ENCODE measurements at regions not wholly inside any gene's neighbourhood (a gene's known extent, or its start where the extent isn't known, plus 50 kb on each side); places are given as distances from the start of the nearest gene placed in this dataset.

GRCh38 chr5:164735334-164735733, 1229.9 kb downstream of the MAT2B start:
- H3K27ac ChIP-seq: no peak overlapping the region
- no peaks in the 10 kb centered on the region for H3K36me3 ChIP-seq
- no peaks in the 10 kb centered on the region for H3K4me1 ChIP-seq
- intact Hi-C loops (cut with DNase I; ENCODE audit: low total_unique reads): no loop called here
- peaks cover 0 to 17% (median 0%) of the 10 kb centered on the region in 8 donors for H3K9me3 ChIP-seq
- TF ChIP-seq POLR2A (IDR thresholded peaks at IDR 0.05) (no peak), POLR2AphosphoS5 (IDR thresholded peaks at IDR 0.05) (no peak)
- TF ChIP-seq, protein P1, sequence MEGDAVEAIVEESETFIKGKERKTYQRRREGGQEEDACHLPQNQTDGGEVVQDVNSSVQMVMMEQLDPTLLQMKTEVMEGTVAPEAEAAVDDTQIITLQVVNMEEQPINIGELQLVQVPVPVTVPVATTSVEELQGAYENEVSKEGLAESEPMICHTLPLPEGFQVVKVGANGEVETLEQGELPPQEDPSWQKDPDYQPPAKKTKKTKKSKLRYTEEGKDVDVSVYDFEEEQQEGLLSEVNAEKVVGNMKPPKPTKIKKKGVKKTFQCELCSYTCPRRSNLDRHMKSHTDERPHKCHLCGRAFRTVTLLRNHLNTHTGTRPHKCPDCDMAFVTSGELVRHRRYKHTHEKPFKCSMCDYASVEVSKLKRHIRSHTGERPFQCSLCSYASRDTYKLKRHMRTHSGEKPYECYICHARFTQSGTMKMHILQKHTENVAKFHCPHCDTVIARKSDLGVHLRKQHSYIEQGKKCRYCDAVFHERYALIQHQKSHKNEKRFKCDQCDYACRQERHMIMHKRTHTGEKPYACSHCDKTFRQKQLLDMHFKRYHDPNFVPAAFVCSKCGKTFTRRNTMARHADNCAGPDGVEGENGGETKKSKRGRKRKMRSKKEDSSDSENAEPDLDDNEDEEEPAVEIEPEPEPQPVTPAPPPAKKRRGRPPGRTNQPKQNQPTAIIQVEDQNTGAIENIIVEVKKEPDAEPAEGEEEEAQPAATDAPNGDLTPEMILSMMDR (IDR thresholded peaks at IDR 0.05 in 8 of 11, conservative IDR thresholded peaks at IDR 0.05 in 3 of 11): no peak
- no peak overlapping the region for H3K4me3 ChIP-seq
- no peak for DNase-seq
- no peaks in the 10 kb centered on the region for H3K27me3 ChIP-seq (replicated peaks in 1 of 7)

GRCh38 chr5:164741376-164741775, 1236.0 kb downstream of the MAT2B start:
- no peaks in the 10 kb centered on the region for H3K36me3 ChIP-seq
- no peaks in the 10 kb centered on the region for H3K9me3 ChIP-seq
- DNase-seq: no peak
- H3K4me1 ChIP-seq: no peaks in the 10 kb centered on the region
- intact Hi-C loops (cut with DNase I; ENCODE audit: low total_unique reads): no loop called here
- H3K4me3 ChIP-seq: no peak overlapping the region
- TF ChIP-seq, protein P1 (IDR thresholded peaks at IDR 0.05 in 8 of 11, conservative IDR thresholded peaks at IDR 0.05 in 3 of 11): no peak
- TF ChIP-seq POLR2A (IDR thresholded peaks at IDR 0.05): no peak
- no peak for TF ChIP-seq POLR2AphosphoS5 (IDR thresholded peaks at IDR 0.05)
- no peaks in the 10 kb centered on the region for H3K27me3 ChIP-seq (replicated peaks in 1 of 7)
- 76 to 87% (median 84%) methylated on average over 3 of the region's 3 CpGs for WGBS, 5 donors
- H3K27ac ChIP-seq: no peak overlapping the region

- intact Hi-C loops (cut with DNase I; ENCODE audit: low total_unique reads): no loop called here
- Histone ChIP-seq H3K4me1 (no peaks in the 10 kb centered on the region), H3K4me3 (no peak overlapping the region), H3K27ac (no peak overlapping the region), H3K36me3 (no peaks in the 10 kb centered on the region), H3K27me3 (replicated peaks in 1 of 7) (no peaks in the 10 kb centered on the region), H3K9me3 (no peaks in the 10 kb centered on the region)
- TF ChIP-seq, protein P1 (IDR thresholded peaks at IDR 0.05 in 8 of 11, conservative IDR thresholded peaks at IDR 0.05 in 3 of 11): no peak
- TF ChIP-seq POLR2AphosphoS5 (IDR thresholded peaks at IDR 0.05): no peak
- no peak for TF ChIP-seq POLR2A (IDR thresholded peaks at IDR 0.05)
- 34 to 43% (median 37%) methylated on average over 5 of the region's 5 CpGs for WGBS, 5 donors
- no peak for DNase-seq
Measured at GRCh38 chr5:164742025-164742424, 1236.6 kb downstream of the MAT2B start.

DNA sequence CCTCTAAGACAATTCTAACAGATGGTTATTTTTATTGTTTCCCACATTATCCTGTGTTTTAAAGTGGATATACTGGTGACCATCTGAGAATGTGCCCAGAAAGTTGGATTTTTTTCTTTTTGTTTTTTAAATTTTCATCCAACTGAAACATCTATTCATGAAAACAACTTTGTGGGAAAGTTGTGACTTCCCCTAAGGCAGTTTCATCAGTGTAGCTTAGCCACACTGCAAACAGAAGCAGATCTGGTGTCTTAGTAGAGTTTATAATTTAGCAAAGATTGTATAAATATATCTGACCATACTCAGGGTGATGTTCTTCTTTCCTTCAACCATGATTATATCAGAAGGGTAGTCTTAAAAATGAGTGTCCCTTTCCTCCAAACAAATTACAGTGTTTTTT, 1241.3 kb downstream of the MAT2B start:
- Histone ChIP-seq H3K4me1 (no peaks in the 10 kb centered on the region), H3K36me3 (no peaks in the 10 kb centered on the region), H3K4me3 (no peak overlapping the region), H3K27me3 (replicated peaks in 1 of 7) (no peaks in the 10 kb centered on the region), H3K9me3 (no peaks in the 10 kb centered on the region), H3K27ac (no peak overlapping the region)
- no peak for DNase-seq
- TF ChIP-seq POLR2A (IDR thresholded peaks at IDR 0.05): no peak
- TF ChIP-seq, protein P1 (IDR thresholded peaks at IDR 0.05 in 8 of 11, conservative IDR thresholded peaks at IDR 0.05 in 3 of 11): no peak
- TF ChIP-seq POLR2AphosphoS5 (IDR thresholded peaks at IDR 0.05): no peak
- intact Hi-C loops (cut with DNase I; ENCODE audit: low total_unique reads): no loop called here
